HG03135 (cell line): ENCODE measurements at regions not wholly inside any gene's neighbourhood (a gene's known extent, or its start where the extent isn't known, plus 50 kb on each side); places are given as distances from the start of the nearest gene placed in this dataset.
"Not testable (repeated sequence)": the region's sequence is repeated elsewhere in the genome, so short reads cannot be mapped to it uniquely, and the experiment has no call there.

Experiments
- ATAC-seq: cut with Tn5 transposase; IDR thresholded peaks from one replicate; pipeline ENCODE4 v1.9.1; 2021; ENCODE audit warnings: mild to moderate bottlenecking, moderate library complexity; ENCODE audit not compliant: unreplicated experiment

DNA sequence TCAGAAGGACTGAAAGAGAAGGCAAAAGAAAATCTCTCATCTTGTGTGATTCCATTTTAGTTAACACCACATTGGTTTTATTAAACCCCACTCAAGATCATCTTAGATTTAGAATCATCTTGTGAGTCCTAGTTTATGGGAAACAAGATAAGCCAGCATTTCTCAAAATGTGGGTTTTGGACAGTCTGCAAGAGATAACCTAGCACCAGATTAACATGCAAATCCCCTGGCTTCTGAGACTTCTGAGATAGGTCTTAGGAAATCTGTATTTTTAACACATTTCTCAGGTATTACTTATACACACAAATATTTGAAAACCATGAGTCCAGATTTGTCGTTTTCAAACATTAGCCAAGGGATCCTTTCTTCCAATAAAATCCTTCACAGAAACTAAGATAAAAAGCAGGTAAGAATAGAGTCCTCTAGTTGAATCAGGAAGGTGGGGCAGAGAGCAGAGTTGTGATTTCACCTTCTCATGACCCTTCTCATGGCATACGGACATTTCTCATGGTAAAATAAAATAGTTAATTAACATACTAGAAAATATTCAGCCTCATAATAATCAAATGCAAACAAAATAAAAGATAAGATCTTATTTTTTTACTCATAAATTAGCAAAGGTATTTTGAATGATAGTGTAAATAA, 287.2 kb upstream of the FN1 start:
- no peak for ATAC-seq

DNA sequence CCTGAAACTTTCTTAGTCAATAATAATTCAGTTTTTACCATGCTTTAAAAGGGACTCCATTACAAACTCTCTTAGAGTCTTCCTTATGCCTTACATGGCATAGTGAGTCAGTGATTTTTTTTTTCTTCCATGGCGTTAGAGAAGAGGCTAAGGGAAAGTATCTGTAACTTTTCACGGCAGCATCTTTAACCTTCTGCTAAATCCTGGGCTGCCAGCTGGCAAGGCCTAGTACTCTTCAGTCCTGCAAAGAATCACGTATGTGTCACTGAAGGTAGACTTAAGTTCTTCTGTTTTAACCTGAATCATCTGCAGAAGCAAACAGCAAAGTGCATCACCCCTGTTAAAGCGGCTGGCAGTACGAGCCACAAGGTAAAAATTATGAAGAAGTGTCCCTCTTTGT, 286.3 kb upstream of the FN1 start:
- no peak for ATAC-seq

DNA sequence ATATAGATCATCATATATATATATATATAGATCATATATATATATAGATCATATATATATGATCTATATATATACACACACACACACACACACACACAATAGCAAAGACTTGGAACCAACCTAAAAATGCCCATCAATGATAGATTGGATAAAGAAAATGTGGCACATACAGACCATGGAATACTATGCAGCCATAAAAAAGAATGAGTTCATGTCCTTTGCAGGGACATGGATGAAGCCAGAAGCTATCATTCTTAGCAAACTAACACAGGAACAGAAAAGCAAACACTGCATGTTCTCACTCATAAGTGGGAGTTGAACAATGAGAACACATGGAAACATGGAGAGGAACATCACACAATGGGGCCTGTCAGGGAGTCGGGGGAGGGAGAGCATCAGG, 285.6 kb upstream of the FN1 start:
- not testable (repeated sequence) for ATAC-seq

DNA sequence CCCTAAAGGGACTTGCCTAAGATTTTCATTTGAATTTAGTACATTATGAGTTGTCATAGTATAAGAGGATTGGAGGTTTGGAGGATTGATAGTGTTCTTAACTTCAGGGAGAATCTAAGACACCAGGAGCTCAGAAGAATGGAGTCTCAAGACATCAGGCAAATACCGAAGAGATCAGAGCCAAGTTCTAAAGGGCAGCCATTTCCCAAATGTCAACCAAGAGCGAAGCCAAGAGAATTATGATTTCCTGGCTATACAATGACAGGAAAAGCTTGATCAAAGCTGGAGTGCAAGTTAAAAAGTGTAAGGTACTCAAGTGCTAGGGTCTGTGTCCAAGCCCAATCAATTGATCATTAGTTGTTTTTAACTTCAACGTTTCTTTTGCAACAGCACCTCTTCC, 283.0 kb upstream of the FN1 start:
- no peak for ATAC-seq

DNA sequence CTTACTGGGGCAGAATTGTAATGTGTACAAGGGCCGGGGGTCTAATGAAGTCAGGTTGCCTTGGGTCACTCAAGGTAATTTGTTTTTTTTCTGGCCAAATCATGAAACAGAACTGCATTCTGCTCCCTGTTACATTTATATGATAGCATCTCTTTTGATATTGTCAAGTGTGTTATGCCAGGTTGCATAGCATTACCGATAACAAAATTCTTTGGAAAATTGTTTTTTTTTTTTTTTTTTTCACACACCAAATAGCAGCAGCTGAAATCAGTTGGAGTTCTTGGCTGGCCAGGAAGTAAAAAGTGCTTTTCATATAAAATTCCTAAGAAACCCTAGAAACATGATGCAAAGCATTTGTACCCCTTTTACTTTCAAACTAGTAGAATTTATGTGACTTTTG, 282.6 kb upstream of the FN1 start:
- ATAC-seq = no peak

DNA sequence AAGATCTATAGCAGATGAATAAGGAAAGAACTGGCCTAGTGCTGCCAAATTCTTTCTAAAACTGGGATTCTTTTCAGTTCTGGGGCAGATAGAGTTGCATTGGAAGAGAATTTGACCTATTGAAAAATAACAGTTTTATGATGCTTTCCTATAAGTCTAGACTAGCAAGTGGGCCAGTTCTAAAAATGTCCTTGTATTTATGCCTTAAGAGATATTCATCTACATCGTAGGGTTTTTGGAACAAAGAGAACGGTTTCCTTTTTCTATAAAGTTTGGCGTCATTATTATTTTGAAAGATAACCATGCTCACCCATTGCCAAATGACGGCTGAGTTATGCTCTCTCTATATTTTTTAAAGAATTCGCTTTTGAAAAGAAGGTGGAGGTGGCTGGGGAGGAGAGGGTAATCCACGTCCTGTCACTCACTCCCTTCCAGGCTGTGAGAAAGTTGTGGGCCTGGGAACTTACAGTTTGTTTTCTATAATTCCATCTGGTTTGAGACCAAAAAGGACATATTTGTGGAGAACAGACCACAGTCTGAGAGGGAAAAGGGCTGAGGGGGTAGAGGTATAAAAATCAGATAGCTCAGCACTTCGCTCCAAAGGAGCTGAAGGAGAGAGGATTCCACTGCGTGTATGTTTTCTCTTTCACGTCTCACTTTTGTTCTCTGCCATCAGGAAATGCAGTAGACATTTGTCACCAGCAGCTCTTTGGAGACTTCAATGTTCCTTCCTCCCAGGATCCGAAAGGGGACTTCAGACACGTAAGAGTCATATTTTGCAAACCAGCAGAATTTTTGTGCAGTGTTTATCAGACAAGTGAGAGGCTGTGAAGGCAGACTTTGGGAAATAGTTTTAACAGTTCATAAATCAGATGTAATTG, 281.9 kb upstream of the FN1 start:
- no peak for ATAC-seq

DNA sequence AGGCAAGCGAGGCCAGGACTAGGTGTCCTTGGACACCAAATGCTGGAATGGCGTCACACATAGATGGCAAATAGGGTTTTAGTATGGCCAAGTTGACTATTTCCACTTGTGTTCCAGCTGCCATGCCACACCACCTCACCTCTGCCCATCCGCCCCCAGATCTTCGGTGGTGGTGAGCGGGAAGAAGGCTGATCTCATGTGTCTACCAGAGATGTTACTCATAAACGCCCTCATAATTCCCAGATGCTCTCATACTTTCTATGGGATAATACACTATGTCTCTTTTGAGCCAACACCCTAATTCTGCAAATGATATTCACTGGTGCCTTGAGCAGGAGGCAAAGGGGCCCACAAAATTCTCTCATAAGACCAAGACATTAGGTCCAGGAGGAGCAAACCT, 281.1 kb upstream of the FN1 start:
- ATAC-seq = no peak

DNA sequence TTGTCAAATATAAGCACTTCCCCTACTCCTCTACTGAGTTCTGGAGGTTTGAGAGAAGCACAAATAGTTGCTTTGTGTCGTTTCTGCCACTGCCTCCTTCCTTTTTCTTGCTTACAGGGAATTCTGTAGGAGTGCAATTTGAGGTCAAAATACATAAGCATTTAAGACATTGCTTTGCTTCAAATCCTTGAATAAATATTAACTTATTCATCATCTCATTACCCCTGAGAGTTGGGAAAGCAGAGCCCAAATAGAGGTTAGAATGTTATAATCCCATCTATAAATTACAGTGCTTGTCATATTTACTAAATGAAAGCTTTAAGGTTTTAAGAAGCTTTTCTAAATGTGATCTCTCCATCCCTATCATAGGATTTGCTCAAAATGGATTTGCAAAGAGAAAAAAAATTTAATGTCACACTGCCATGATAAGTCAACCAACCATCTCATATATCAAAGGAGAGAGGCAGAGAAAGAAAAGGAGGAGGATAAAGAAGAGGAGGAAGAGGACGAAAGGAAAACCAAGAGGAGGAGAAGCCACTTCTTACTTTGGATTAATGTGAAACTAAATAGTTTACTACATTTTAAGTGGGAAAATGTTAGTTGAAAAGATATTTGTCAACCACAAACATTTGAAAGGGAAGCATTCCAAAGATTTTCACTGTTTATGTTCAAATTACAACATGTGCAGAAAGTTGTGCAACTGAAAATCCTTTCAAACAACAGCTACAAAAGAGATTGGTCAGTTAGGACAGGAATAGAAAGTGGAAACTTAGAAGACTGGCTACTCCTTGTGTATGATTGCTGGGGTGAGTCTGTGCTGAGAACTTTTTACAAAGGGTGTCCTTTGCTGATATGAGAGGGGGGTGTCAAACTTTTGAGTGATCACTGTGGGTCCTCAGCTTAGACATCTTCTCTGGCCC, 277.3 kb upstream of the FN1 start:
- no peak for ATAC-seq

DNA sequence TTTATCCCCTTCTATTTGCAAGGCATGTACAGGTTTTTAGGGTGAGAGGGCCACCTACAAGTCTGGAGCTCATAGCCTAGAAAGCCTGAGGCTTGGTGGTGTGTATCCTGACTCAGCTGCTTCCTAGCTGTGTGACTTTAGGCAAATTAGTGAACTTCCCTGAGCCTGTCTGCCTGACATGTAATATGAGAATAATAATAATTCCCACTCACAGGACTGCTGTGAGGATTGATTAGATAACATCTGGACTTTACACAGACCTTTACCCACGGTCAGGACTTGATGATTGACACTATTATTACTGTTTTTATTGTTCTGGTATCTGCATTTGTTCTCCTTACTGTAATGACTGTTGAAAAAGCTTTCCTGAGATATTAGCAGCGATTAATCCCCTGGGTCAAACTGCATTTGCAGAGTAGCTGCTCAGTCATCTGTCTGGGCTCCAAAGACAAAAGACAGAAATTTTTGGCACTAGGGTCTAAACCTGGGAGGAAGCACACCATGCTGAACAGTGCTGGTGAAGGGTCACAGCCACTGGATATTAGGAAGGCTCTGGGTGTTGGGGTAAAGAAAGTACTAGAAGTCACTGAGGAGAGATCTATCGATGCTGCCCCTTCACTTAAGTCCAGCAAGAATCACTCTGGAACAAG, 276.5 kb upstream of the FN1 start:
- ATAC-seq = no peak

DNA sequence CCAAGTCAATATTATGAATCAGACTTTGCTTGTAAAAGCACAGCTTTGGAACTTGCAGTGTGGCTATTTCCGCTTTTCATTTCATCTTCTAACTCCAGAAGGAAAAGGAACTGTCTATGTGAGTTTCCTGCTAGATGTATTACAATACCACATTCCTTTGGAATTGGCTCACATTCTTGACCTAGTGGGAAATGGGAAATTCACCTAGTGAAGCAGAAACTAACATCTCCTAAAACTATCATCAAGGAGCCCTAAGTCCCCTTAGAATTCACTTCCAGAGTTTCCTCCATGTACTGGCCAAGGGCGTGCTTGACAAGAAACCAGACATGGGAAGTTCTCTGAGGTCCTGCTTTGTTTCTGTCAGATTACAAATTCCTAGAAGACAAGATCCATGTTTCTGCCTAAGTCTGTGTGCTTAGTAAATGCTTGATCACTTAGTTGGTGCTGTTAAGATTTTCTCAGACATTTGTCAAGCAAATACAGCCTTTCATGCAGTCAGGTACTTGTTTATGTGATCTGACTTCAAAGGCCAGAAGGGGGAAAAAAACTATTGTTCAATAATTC, 275.7 kb upstream of the FN1 start:
- no peak for ATAC-seq

DNA sequence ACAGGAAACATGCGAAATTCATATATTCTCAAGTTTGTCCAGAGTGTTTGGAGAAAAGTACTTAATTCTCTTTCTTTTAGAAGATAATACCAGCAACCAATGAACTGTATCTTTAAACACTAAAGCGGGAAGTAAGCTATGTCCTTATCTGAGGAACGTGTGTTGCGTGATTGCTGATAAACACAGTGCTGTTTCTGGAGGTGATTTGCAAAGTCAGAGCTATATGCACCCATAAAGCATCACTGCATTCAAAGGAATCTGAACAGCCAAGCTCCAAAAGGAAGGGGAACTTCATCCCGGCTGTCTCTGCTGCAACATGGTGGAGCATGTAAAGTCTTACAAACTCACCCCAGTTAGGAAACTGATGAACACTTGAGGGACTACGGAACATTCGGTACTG, 271.7 kb upstream of the FN1 start:
- ATAC-seq = no peak

DNA sequence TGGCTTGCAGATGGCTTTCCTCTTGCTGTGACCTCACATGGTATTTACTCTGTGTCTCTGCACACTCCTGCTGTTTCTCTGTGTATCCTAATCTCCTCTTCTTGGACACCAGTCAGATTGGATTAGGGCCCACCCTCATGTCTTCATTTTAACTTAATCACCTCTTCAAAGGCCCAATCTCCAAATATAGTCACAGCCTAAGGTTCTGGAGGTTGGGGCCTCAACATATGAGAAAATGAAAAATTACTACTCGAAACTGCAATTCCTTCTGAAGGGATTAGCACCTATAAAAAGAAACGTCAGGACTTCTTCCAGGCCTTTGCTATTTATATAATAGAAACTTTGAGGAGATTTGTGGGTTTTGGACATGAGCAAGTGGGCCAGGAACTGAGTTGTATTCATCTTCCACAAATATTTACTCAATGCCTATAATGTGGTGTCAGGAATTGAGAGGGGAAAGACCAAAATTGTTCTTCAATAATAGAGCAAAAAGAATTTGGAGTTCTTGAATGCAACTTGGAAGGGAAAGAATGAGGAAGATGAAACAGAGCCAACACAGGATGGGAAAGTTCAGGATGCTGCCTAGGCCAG, 270.0 kb upstream of the FN1 start:
- no peak for ATAC-seq

DNA sequence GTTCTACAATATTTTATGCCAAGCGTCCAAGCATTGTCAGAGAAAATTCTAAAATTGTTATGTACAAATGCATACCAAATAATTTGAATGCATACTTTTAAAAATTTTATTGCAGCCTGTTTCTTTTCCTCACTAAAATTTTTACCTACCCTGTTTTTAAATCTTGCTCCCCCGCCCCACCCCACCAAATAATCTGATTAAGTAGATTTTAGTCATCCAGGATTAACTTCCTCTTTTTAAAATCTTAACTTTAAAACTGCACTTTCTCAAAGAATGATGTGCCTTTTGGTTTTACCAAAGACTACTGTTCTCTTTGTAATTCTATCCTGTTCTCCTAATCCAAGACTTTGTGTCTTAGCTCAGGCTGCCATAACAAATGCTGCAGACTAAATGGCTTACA, 269.4 kb upstream of the FN1 start:
- ATAC-seq = no peak

DNA sequence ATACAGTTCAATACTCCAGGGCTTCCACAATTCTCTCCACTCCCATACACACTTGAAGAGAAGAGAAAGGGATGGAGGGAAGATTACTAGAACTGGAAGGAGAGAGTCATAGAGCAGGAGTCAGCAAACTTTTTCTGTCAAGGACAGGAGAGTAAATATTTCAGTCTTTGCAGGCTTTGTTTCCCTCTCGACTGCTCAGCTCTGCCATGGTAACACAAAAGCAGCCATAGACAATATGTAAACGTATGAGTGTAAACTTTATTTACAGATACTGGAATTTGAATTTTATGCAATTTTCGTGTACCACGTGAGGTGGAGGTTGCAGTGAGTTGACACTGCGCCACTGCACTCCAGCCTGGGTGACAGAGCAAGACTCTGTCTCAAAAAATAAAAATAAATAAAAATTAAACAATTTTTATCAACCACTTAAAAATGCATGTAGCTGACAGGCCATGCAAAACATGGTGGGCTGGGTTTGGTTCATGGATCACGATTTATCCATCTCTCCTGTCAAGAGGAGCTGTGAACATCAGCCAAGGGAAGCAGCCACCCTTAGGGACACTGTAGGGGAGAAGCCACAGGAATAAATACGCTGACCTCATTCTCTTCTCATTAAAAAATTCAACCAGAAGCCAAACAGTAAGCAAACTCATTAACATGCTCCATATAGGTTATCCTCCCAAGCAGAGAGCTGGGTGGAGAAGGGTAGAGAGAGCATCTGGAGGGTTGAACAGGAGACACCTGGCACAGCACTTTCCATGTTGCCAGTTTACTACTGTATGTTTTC, 266.4 kb upstream of the FN1 start:
- ATAC-seq = no peak

DNA sequence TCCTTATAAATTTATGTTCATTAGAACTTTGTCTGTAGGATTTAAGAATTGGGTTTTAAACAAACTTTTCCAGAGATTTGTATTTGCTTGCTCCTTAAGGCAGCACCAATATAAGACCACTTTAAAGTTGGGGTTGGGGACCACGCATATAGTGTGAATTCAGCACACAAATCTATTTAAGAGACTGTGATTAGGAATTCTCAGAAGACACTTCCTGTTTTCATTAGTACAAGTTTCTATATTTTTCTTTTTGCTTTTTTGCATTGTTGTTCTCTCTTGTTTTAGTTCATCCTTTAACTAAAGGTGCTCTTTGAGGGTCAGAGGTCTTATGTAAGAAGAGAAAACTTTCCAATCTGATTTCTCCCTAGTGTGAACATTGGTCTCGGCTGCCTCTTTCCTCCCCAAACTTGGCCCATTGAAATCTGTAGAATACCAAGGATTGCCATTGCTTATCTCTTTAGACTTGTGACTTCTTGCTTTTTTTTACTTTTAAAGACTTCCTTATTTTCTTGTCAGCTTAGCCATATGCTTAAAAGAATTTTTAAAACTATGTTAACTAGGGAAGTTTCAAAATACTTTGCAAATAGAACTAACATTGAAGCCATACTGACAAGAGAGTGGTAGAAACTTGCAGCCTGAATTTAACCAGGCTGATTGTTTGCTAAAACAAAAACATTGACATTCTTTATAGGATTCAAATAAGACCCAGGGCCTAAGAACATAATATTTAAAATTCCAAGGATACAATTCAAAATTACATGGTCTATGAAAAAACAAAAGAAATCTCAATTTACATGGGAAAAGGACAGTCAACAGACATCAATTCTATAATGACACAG, 264.1 kb upstream of the FN1 start:
- no peak for ATAC-seq

DNA sequence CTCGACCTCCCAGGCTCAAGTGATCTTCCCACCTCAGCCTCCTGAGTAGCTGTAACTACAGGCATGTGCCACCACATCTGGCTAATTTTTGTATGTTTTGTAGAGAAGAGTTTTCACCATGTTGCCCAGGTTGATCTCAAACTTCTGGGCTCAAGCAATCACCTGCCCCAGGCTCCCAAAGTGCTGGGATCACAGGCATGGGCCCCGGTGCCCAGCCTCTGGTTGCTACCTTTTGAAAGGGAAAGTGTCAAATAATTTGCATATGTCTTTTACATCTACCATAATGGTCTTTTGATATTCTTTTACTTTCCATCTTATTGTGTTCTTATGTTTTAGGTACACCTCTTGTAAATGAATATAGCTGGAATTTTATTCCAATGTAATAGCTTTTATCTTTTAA, 263.1 kb upstream of the FN1 start:
- ATAC-seq = no peak

DNA sequence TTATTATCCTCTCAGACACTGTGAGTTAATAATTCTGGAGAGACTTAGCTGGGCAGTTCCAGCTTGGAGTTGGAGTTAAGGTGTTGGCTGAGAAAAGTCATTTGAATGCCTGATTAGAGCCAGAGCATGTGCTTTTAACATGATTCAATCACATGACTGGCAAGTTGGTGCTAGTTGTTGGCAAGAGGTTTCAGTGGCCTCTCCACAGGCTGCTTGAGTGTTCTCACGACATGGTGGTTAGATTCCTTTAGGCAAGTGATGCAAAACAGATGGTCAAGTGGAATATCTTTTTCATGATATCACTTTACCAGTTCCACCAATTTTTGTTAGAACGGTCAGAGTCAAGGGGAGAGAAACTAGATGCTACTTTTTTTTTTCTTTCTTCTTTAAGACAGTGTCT, 262.7 kb upstream of the FN1 start:
- no peak for ATAC-seq

DNA sequence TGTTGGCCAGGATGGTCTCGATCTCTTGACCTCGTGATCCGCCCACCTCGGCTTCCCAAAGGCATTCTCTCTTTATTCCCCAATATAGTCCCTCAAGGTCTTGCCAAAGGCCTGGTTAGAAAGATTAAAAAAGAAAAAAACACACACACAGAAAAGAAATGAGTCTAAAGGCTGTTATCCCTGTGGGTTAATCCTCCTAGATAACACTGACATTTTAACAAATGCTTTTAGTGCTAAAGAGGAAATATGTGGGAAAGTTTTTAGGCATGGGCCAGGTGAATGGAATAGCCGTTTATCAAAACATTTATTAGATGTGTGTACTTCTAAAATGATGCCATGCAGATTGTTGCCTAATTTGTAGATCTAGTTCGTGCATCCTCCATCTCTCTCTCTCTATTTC, 261.6 kb upstream of the FN1 start:
- no peak for ATAC-seq

DNA sequence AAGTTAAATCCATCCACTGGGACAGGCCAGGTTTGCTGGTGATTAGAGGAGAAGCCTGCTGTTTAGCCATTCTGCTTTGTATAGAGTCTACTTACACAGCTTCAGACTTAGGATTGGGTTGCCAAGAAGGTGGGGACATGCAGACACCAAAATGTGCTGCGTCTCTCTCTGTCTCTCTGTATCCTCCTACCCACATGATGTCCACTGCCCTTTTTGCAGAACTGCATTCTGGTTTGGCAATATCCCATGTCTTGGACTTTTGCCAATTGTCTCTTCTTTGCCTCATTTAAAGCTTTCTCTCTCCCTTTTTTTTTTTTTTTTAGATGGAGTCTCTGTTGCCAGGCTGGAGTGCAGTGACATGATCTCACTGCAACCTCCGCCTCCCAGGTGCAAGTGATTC, 261.1 kb upstream of the FN1 start:
- no peak for ATAC-seq
